Activated T-cell treated with anti-CD3 and anti-CD28 coated beads, Interleukin-2, amount 50 U/mL, for 48 hours (primary cell): ENCODE measurements at regions not wholly inside any gene's neighbourhood (a gene's known extent, or its start where the extent isn't known, plus 50 kb on each side); places are given as distances from the start of the nearest gene placed in this dataset.

Source experiments
- DNase-seq, 2 experiments: peaks; one replicate each; pipeline ENCODE4 v3.0.0-alpha.2; 2020

GRCh38 chr18:56210520-56210919 lies 427.9 kb downstream of the TXNL1 start:
- no peak for DNase-seq

GRCh38 chr18:56207989-56208388 lies 430.4 kb downstream of the TXNL1 start:
- DNase-seq, result no peak

- DNase-seq, result no peak
These were observed 434.3 kb downstream of the TXNL1 start for GRCh38 chr18:56204052-56204451.

GRCh38 chr18:56202678-56203077 lies 435.7 kb downstream of the TXNL1 start:
- DNase-seq, result no peak

GRCh38 chr18:56200381-56200911 lies 437.9 kb downstream of the TXNL1 start:
- no peak for DNase-seq

- DNase-seq, result no peak
These were observed 438.6 kb downstream of the TXNL1 start for GRCh38 chr18:56199580-56200330.

GRCh38 chr18:56197241-56197859 lies 441.0 kb downstream of the TXNL1 start:
- no peak for DNase-seq

GRCh38 chr18:56196495-56197225 lies 441.7 kb downstream of the TXNL1 start:
- DNase-seq, result no peak

GRCh38 chr18:56191334-56191733 lies 447.1 kb downstream of the TXNL1 start:
- no peak for DNase-seq

GRCh38 chr18:56189615-56190014 lies 448.8 kb downstream of the TXNL1 start:
- DNase-seq, result no peak

- DNase-seq, result no peak
These were observed 449.7 kb downstream of the TXNL1 start for GRCh38 chr18:56188529-56189275.

GRCh38 chr18:56186319-56186718 lies 452.1 kb downstream of the TXNL1 start:
- no peak for DNase-seq

- no peak for DNase-seq
These were observed 453.3 kb downstream of the TXNL1 start for GRCh38 chr18:56185126-56185525.

- DNase-seq, result no peak
These were observed 461.6 kb downstream of the TXNL1 start for GRCh38 chr18:56176751-56177150.

- no peak for DNase-seq
These were observed 462.9 kb downstream of the TXNL1 start for GRCh38 chr18:56175330-56176001.

- DNase-seq, result no peak
These were observed 464.7 kb downstream of the TXNL1 start for GRCh38 chr18:56173542-56174220.

- no peak for DNase-seq
These were observed 465.9 kb downstream of the TXNL1 start for GRCh38 chr18:56172527-56172926.

GRCh38 chr18:56171848-56172247 lies 466.5 kb downstream of the TXNL1 start:
- no peak for DNase-seq

GRCh38 chr18:56168049-56168781 lies 470.2 kb downstream of the TXNL1 start:
- no peak for DNase-seq

GRCh38 chr18:56167366-56167765 lies 471.0 kb downstream of the TXNL1 start:
- no peak for DNase-seq

- DNase-seq, result no peak
These were observed 471.5 kb downstream of the TXNL1 start for GRCh38 chr18:56166914-56167313.
